Thoracic aorta (tissue), 2 donors: ENCODE measurements at regions not wholly inside any gene's neighbourhood (a gene's known extent, or its start where the extent isn't known, plus 50 kb on each side); places are given as distances from the start of the nearest gene placed in this dataset.
"Not testable (repeated sequence)": the region's sequence is repeated elsewhere in the genome, so short reads cannot be mapped to it uniquely, and the experiment has no call there.

Experiments used
- ATAC-seq: fragments of 150-250 bp; one replicate; pipeline ENCODE4 v1.8.0; 2017; ENCODE audit warnings: low read depth; ENCODE audit not compliant: insufficient number of reproducible peaks, low FRiP score
- DNase-seq: peaks from one replicate; pipeline ENCODE4 v3.0.0-alpha.2; 2020; ENCODE audit warnings: low spot score
- H3K27ac ChIP-seq, 2 donors: fragments of 200-600 bp; sonication (generic); 1 replicate in 1 of 2; 2 replicates in 1 of 2; pipeline ENCODE4 v1.5.1; 2016; ENCODE audit warnings: mild to moderate bottlenecking in 2 of 2, moderate library complexity in 2 of 2
- H3K27me3 ChIP-seq: fragments of 200-600 bp; sonication (generic); replicated peaks from 2 replicates; pipeline ENCODE4 v1.6.0; 2016; ENCODE audit warnings: mild to moderate bottlenecking; ENCODE audit not compliant: insufficient read depth
- H3K36me3 ChIP-seq: fragments of 200-600 bp; sonication (generic); one replicate; pipeline ENCODE4 v1.5.1; 2016
- H3K4me1 ChIP-seq, 2 donors: fragments of 200-600 bp; sonication (generic); 1 replicate in 1 of 2; 2 replicates in 1 of 2; pipeline versions ENCODE4 v1.5.1 to v1.6.0; 2016; ENCODE audit warnings: low read depth in 2 of 2, mild to moderate bottlenecking in 1 of 2; ENCODE audit not compliant: control insufficient read depth in 1 of 2
- H3K4me3 ChIP-seq: fragments of 200-600 bp; sonication (generic); 2 replicates; pipeline ENCODE4 v1.5.1; 2016; ENCODE audit warnings: mild to moderate bottlenecking
- H3K9me3 ChIP-seq: fragments of 200-600 bp; sonication (generic); 2 replicates; pipeline ENCODE4 v1.5.1; 2016
- TF ChIP-seq, protein P1 (sequence below): fragments of 200-600 bp; sonication (generic); IDR thresholded peaks from one replicate; pipeline ENCODE4 v1.5.1; 2019; ENCODE audit warnings: antibody characterized with exemption

DNA sequence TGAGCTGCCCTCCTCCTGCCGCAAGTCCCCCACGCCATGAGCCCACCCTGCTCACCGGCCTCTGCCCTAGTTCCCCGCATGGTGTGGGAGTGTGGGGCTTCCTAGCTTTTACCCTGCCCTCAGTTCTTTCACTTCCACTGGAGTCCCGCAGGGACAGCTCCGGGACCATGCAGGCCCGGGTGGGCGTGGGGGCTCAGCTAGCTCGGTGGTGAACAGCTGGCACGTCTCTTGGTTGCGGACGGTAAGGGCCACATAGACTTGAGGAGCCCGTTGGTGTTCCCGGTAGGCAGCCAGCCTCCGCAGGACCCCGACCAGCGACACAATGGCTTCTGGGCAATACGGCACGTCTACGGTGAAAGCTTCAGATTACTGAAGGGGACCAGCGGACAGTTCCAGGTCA, 108.9 kb upstream of the CCZ1B start:
- Histone ChIP-seq H3K9me3 (no peaks in the 10 kb centered on the region), H3K27me3 (no peaks in the 10 kb centered on the region), H3K36me3 (no peaks in the 10 kb centered on the region), H3K4me3 (no peak overlapping the region), H3K27ac (no peak overlapping the region), H3K4me1 (no peaks in the 10 kb centered on the region)
- ATAC-seq (no peak), DNase-seq (no peak)
- TF ChIP-seq, protein P1, sequence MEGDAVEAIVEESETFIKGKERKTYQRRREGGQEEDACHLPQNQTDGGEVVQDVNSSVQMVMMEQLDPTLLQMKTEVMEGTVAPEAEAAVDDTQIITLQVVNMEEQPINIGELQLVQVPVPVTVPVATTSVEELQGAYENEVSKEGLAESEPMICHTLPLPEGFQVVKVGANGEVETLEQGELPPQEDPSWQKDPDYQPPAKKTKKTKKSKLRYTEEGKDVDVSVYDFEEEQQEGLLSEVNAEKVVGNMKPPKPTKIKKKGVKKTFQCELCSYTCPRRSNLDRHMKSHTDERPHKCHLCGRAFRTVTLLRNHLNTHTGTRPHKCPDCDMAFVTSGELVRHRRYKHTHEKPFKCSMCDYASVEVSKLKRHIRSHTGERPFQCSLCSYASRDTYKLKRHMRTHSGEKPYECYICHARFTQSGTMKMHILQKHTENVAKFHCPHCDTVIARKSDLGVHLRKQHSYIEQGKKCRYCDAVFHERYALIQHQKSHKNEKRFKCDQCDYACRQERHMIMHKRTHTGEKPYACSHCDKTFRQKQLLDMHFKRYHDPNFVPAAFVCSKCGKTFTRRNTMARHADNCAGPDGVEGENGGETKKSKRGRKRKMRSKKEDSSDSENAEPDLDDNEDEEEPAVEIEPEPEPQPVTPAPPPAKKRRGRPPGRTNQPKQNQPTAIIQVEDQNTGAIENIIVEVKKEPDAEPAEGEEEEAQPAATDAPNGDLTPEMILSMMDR: no peak

DNA sequence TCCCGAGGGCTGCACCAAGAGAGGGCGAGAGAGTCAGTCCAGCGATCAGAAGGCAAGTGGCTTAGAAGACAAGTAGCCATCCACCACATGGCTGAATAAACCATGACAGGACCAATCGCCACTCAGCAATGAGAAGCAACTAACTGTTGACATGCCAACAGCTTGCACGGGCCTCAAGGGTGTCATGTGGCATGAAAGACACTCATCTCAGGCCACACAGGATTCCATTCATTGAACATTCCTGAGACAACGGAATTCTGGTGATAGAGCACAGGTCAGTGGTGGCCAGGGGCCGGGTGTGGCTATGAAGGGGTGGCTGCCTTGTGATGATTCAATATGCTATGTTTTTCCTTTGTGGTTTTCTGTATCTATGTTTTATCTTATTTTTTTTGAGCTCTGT, 110.6 kb upstream of the CCZ1B start:
- not testable (repeated sequence) for H3K4me1 ChIP-seq, H3K36me3 ChIP-seq, DNase-seq, H3K9me3 ChIP-seq, H3K27ac ChIP-seq, ATAC-seq, H3K27me3 ChIP-seq, H3K4me3 ChIP-seq

DNA sequence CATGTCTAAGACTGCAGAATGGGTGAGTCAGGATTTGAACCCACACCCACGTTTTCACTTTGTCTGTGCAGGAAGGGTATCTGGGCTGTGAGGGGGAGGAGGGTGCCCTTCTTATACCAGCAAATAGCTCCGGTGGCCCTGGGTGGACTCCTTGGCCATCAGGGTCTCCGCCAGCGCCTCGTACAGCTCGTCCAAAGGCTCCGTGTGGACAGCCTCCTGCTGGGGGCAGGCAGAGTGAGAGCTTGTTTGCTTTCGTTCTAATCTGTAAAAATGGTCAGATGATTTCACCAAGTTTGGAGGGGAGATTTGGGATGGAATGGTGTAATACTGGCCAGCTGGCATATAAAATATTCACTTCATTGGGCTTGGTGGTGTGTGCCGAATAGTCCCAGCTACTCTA, 111.7 kb upstream of the CCZ1B start:
- not testable (repeated sequence) for H3K27ac ChIP-seq, H3K4me1 ChIP-seq, H3K36me3 ChIP-seq, ATAC-seq, H3K4me3 ChIP-seq, H3K9me3 ChIP-seq, DNase-seq, H3K27me3 ChIP-seq

DNA sequence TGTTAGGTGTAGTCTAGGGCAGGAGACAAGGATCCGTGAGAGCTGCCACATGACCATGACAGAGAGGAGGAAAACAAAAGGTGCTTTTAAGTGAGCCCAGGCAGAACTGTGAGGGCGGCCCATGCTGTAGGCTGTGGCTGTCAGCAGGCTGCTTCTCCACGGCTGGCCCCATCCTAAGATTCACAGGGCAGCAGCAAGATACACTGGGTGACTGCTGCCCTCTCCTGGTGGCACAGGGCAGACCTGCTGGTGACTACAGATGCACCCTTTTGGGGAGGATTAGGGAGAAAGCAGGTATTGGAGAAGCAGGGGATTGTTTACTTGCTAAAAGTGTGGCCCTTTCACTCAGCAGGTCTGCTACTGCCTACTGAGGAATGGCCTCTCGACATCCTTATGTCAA, 112.2 kb upstream of the CCZ1B start:
- TF ChIP-seq, protein P1: peak; percentile 24
- not testable (repeated sequence) for H3K4me3 ChIP-seq, H3K27ac ChIP-seq, H3K27me3 ChIP-seq, DNase-seq, H3K4me1 ChIP-seq, H3K9me3 ChIP-seq, H3K36me3 ChIP-seq, ATAC-seq

DNA sequence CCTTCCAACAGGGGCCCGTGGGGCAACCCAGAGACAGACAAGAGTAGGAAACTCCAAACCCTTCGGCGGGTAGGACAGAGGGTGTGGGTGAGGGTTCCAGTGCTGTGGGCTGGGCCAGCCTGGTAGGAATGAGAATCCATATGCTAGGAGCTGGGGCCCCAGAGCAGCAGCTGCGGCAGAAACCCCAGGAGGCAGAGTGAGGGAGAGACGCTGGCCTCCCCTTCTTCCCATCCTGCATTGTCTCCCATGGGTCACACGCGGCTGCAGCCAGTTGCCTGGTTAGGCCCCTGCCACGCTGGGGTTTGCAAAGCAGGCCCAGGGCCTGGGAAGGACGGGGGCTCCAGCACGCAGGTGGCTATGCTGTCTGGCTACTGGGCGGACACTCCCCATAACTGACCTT, 113.1 kb upstream of the CCZ1B start:
- not testable (repeated sequence) for H3K27ac ChIP-seq, H3K4me3 ChIP-seq, H3K27me3 ChIP-seq, H3K9me3 ChIP-seq, DNase-seq, ATAC-seq, H3K4me1 ChIP-seq, H3K36me3 ChIP-seq

DNA sequence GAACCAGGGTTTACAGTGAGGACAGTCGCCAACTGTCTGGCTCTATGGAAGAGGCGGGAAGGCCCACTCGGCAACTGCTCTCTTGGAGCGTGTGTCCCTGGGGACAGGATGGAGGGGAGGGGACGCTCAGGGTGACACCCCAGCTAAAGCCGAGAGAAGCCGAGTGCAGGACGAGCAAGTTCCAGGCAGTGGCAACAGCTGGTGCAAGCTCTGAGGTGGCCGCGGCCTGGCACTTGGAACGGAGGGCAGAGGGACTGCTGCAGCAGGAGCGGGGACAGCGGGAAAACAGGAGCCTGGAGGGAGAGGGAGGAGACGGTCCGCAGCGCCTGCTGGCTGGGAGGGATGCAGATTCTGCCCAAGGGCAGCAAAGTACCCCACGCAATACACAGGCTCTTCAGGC, 113.8 kb upstream of the CCZ1B start:
- H3K27me3 ChIP-seq, H3K36me3 ChIP-seq, ATAC-seq, H3K4me3 ChIP-seq, H3K9me3 ChIP-seq, H3K4me1 ChIP-seq, DNase-seq, H3K27ac ChIP-seq: not testable (repeated sequence)

DNA sequence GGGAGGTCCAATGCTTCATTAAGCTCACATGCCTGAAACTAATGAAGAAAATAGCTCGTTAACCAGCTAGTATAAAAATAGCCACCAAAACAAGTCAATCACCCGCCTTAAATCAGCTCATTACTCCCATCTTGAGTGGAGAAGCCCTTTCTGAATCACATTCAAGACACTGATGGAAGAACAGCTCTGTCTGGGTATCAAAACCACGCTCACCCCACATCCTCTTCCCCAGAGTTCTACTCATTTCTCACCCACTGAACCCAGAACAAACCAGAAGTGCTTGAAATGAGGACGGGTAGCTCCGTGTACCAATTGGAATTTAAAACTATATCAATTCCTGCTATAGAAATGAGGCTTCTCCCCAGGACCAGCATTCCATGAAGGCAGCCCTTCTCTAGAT, 120.8 kb upstream of the CCZ1B start:
- H3K9me3 ChIP-seq, H3K36me3 ChIP-seq, H3K4me3 ChIP-seq, H3K4me1 ChIP-seq, H3K27me3 ChIP-seq, DNase-seq, H3K27ac ChIP-seq, ATAC-seq: not testable (repeated sequence)

DNA sequence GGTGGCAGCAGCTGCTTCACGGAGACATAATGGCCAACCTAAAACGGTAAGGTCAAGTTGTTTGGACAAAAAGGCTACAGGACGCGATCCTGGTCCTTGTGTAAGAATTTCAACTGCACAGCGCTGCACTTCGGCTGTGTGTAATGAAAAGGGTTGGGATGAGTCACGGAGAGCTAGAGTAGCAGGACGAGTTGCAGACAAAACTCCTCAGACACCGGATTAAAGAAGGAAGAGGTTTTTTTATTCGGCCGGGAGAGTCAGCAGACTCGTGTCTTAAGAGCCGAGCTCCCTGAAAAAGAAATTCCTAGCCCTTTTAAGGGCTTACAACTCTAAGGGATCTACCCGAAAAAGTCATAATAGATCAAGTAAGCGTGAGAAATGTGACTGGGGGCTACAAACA, 124.2 kb upstream of the CCZ1B start:
- not testable (repeated sequence) for DNase-seq, H3K9me3 ChIP-seq, H3K27ac ChIP-seq, H3K36me3 ChIP-seq, ATAC-seq, H3K4me3 ChIP-seq, H3K27me3 ChIP-seq, H3K4me1 ChIP-seq

DNA sequence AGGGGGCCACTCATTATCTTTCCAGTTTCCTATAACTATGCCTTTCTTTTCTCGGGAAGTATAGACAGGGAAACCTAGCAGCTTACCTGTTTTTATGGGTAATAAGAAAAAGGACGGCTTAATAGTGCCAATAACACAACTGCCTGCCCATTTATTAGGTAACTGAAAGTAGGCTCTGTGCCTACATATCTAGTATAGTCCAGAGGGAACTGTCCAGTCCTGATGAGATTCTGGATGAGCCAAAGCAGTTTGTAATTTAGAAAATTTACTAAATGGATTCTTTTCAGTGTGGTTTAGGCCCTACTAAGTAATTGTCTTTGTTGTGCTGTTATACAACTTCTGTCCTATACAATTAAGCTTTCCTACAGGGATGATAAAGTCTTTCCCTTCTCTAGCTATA, 125.5 kb upstream of the CCZ1B start:
- H3K27me3 ChIP-seq, ATAC-seq, H3K4me3 ChIP-seq, DNase-seq, H3K36me3 ChIP-seq, H3K9me3 ChIP-seq, H3K4me1 ChIP-seq, H3K27ac ChIP-seq: not testable (repeated sequence)

DNA sequence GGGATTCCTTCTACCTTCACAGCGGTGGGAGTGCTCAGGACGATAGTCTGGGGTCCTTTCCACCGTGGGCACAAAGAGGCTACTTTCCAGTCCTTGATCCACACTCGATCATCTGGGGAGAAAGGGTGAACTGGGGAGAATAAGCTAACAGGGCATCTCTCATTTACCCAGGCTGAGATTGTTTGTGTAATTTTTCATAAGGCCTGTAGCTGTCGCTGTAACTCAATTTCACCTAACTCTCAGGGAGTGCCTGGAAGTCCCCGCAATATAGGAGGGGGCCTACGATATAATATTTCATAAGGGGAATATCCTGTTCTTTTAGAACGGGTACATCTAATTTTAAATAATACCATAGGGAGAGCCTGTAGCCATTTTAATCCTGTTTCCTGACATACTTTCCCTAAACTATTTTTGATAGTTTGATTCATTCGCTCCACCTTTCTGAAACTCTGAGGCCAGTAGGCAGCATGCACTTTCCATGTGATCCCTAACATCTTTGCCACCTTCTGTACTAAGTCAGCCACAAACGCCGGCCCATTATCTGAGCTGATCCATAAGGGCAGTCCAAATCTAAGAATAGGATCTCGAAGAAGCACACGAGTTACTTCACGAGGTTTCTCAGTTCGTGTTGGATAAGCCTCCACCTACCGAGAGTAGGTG, 127.2 kb upstream of the CCZ1B start:
- not testable (repeated sequence) for ATAC-seq, DNase-seq, H3K27ac ChIP-seq, H3K9me3 ChIP-seq, H3K4me1 ChIP-seq, H3K36me3 ChIP-seq, H3K27me3 ChIP-seq, H3K4me3 ChIP-seq

DNA sequence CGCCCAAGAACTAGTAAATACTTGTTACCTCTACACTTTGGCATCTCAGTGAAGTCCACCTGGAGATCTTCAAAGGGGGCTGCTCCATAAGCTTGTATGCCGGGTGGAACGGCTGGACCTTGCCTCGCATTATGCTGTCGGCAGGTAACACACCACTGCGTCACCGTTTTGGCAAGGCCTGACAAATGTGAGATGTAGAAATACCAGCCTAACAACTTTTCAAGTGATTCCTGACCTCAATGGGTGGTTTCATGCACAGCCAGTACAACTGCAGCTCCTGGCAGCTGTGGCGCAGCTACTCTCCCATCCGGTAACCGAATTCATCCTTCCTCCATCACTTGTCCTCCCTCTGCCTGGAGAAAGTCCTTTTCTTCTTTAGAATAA, 127.7 kb upstream of the CCZ1B start:
- not testable (repeated sequence) for DNase-seq, H3K9me3 ChIP-seq, ATAC-seq, H3K4me1 ChIP-seq, H3K27ac ChIP-seq, H3K4me3 ChIP-seq, H3K27me3 ChIP-seq, H3K36me3 ChIP-seq
